CD4-positive, alpha-beta T cell treated with Interleukin-4 for 4 hours (primary cell): ENCODE measurements at regions not wholly inside any gene's neighbourhood (a gene's known extent, or its start where the extent isn't known, plus 50 kb on each side); places are given as distances from the start of the nearest gene placed in this dataset.

Experiments
- DNase-seq: peaks from one replicate; pipeline ENCODE4 v3.0.0-alpha.2; 2020

- DNase-seq = no peak
Observed at GRCh38 chr1:234875953-234876855, 252.4 kb downstream of the TOMM20 start.

- DNase-seq = no peak
Observed at GRCh38 chr1:234875328-234875952, 253.2 kb downstream of the TOMM20 start.

GRCh38 chr1:234874291-234875288 is 254.0 kb downstream of the TOMM20 start:
- DNase-seq = no peak

- DNase-seq = no peak
Observed at GRCh38 chr1:234871710-234872271, 256.8 kb downstream of the TOMM20 start.

- no peak for DNase-seq
Observed at GRCh38 chr1:234871039-234871709, 257.5 kb downstream of the TOMM20 start.

GRCh38 chr1:234870020-234870981 is 258.3 kb downstream of the TOMM20 start:
- DNase-seq = no peak

- no peak for DNase-seq
Observed at GRCh38 chr1:234869182-234870019, 259.2 kb downstream of the TOMM20 start.

GRCh38 chr1:234868296-234869147 is 258.5 kb upstream of the IRF2BP2 start:
- no peak for DNase-seq

- no peak for DNase-seq
Observed at GRCh38 chr1:234866007-234866866, 256.3 kb upstream of the IRF2BP2 start.

GRCh38 chr1:234865171-234866006 is 255.4 kb upstream of the IRF2BP2 start:
- DNase-seq = no peak

- DNase-seq = no peak
Observed at GRCh38 chr1:234864116-234864515, 254.1 kb upstream of the IRF2BP2 start.

- no peak for DNase-seq
Observed at GRCh38 chr1:234863551-234863971, 253.6 kb upstream of the IRF2BP2 start.

GRCh38 chr1:234862944-234863515 is 253.1 kb upstream of the IRF2BP2 start:
- no peak for DNase-seq

GRCh38 chr1:234862360-234862943 is 252.5 kb upstream of the IRF2BP2 start:
- no peak for DNase-seq

GRCh38 chr1:234861761-234862160 is 251.8 kb upstream of the IRF2BP2 start:
- DNase-seq = no peak

- no peak for DNase-seq
Observed at GRCh38 chr1:234861024-234861620, 251.1 kb upstream of the IRF2BP2 start.
